AG09319 (cell line): ENCODE measurements at regions not wholly inside any gene's neighbourhood (a gene's known extent, or its start where the extent isn't known, plus 50 kb on each side); places are given as distances from the start of the nearest gene placed in this dataset.

ENCODE experiments used
- DNase-seq: peaks from one replicate; pipeline ENCODE4 v3.0.0-alpha.2; 2010; ENCODE audit warnings: low read depth; ENCODE audit errors: extremely low read depth
- CTCF ChIP-seq: IDR thresholded peaks from 2 replicates; pipeline ENCODE4 v1.5.1; 2011; ENCODE audit warnings: low read depth, mild to moderate bottlenecking, inconsistent platforms, low read length, moderate library complexity

GRCh38 chr15:38192496-38192895 lies 60.1 kb upstream of the SPRED1 start:
- DNase-seq = no peak
- no peak for TF ChIP-seq CTCF

GRCh38 chr15:38193496-38193895 lies 59.1 kb upstream of the SPRED1 start:
- no peak for DNase-seq
- TF ChIP-seq CTCF = no peak

GRCh38 chr15:38195191-38195901 lies 57.3 kb upstream of the SPRED1 start:
- no peak for DNase-seq
- TF ChIP-seq CTCF = no peak

- DNase-seq = peak; percentile 25
- no peak for TF ChIP-seq CTCF
These were observed 56.6 kb upstream of the SPRED1 start for GRCh38 chr15:38196076-38196475.

- TF ChIP-seq CTCF = no peak
- DNase-seq = no peak
These were observed 55.1 kb upstream of the SPRED1 start for GRCh38 chr15:38197553-38197952.

- no peak for DNase-seq
- TF ChIP-seq CTCF = no peak
These were observed 50.9 kb upstream of the SPRED1 start for GRCh38 chr15:38201714-38202113.

GRCh38 chr15:38202361-38202760 lies 50.3 kb upstream of the SPRED1 start:
- DNase-seq = no peak
- TF ChIP-seq CTCF = no peak
